Fibroblast of lung (primary cell): ENCODE measurements at regions not wholly inside any gene's neighbourhood (a gene's known extent, or its start where the extent isn't known, plus 50 kb on each side); places are given as distances from the start of the nearest gene placed in this dataset.

ENCODE experiments used
- EZH2 ChIP-seq: IDR thresholded peaks from 2 replicates; pipeline ENCODE4 v1.5.1; 2012; ENCODE audit warnings: low read length, control low read depth, mild to moderate bottlenecking; ENCODE audit errors: missing control alignments
- TF ChIP-seq, protein P1 (sequence below), 2 donors: IDR thresholded peaks in 1 of 2; conservative IDR thresholded peaks in 1 of 2; 1 replicate in 1 of 2; 2 replicates in 1 of 2; pipeline ENCODE4 v1.5.1; 2011 to 2012; ENCODE audit warnings: low read length in 2 of 2, control low read depth in 1 of 2, inconsistent platforms in 1 of 2, low read depth in 1 of 2, mild to moderate bottlenecking in 1 of 2

DNA sequence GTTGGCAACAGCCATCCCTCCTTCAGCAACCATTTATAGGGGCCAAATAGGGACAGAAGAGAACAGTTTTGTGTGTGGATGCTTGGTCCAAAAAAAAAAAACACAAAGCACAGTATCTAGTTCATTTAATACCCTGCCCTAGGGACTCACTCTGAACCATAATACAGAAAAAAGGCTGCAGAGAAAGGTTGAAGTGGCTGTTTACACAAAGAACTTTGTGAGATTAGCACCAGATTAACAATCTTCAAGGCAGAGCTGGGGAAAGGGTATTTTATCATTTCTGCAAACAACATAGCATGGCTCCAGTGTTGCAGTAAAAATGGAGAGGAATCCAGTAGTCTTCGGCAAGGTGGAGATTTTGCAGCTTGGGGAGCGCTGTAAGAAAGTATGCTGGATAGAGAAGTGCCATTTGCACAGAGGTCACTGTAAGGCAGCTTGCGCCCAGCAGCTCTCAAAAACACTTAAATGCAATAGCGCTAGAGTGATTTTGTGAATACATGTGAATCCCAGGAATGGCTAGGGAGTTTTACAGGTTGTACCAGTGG is 124.2 kb upstream of the PLEKHA5 start:
- TF ChIP-seq, protein P1, sequence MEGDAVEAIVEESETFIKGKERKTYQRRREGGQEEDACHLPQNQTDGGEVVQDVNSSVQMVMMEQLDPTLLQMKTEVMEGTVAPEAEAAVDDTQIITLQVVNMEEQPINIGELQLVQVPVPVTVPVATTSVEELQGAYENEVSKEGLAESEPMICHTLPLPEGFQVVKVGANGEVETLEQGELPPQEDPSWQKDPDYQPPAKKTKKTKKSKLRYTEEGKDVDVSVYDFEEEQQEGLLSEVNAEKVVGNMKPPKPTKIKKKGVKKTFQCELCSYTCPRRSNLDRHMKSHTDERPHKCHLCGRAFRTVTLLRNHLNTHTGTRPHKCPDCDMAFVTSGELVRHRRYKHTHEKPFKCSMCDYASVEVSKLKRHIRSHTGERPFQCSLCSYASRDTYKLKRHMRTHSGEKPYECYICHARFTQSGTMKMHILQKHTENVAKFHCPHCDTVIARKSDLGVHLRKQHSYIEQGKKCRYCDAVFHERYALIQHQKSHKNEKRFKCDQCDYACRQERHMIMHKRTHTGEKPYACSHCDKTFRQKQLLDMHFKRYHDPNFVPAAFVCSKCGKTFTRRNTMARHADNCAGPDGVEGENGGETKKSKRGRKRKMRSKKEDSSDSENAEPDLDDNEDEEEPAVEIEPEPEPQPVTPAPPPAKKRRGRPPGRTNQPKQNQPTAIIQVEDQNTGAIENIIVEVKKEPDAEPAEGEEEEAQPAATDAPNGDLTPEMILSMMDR (conservative IDR thresholded peaks at IDR 0.05 in 1 of 2, IDR thresholded peaks at IDR 0.05 in 1 of 2; ENCODE audit: low read depth in 1 of 2, low read length in 2 of 2) = no peak
- TF ChIP-seq EZH2 = no peak
